Jurkat, Clone E6-1 (cell line): ENCODE measurements at regions not wholly inside any gene's neighbourhood (a gene's known extent, or its start where the extent isn't known, plus 50 kb on each side); places are given as distances from the start of the nearest gene placed in this dataset.
A peak's percentile ranks its signal among the peaks of the same experiment; 100 is the strongest.

Source experiments
- DNase-seq: peaks from one replicate; pipeline ENCODE4 v3.0.0-alpha.2; 2011; ENCODE audit warnings: low read depth, low spot score
- H3K4me3 ChIP-seq: 2 replicates; pipeline ENCODE4 v1.5.1; 2011; ENCODE audit warnings: mild to moderate bottlenecking, low read length, control low read depth, moderate library complexity

- H3K4me3 ChIP-seq = no peak overlapping the region
- DNase-seq = no peak
These were observed 342.7 kb upstream of the ADAMTS16 start for GRCh38 chr5:4797445-4797844.

GRCh38 chr5:4802044-4802443, 338.1 kb upstream of the ADAMTS16 start:
- no peak for DNase-seq

GRCh38 chr5:4804691-4805360, 335.3 kb upstream of the ADAMTS16 start:
- no peak overlapping the region for H3K4me3 ChIP-seq
- no peak for DNase-seq

More at GRCh38 chr5:4802044-4802443, 338.1 kb upstream of the ADAMTS16 start:
- no peak overlapping the region for H3K4me3 ChIP-seq

- H3K4me3 ChIP-seq = no peak overlapping the region
- no peak for DNase-seq
These were observed 325.1 kb upstream of the ADAMTS16 start for GRCh38 chr5:4815002-4815401.

GRCh38 chr5:4817767-4818166, 322.4 kb upstream of the ADAMTS16 start:
- no peak for DNase-seq
- H3K4me3 ChIP-seq = no peak overlapping the region

GRCh38 chr5:4831325-4831724, 308.8 kb upstream of the ADAMTS16 start:
- H3K4me3 ChIP-seq = no peak overlapping the region
- no peak for DNase-seq

GRCh38 chr5:4832471-4832870, 307.7 kb upstream of the ADAMTS16 start:
- no peak for DNase-seq
- no peak overlapping the region for H3K4me3 ChIP-seq

GRCh38 chr5:4833104-4833738, 306.9 kb upstream of the ADAMTS16 start:
- H3K4me3 ChIP-seq = no peak overlapping the region
- no peak for DNase-seq

- DNase-seq = no peak
- no peak overlapping the region for H3K4me3 ChIP-seq
These were observed 302.6 kb upstream of the ADAMTS16 start for GRCh38 chr5:4837489-4838058.

GRCh38 chr5:4845221-4845620, 294.9 kb upstream of the ADAMTS16 start:
- no peak for DNase-seq
- H3K4me3 ChIP-seq = no peak overlapping the region

- no peak for DNase-seq
- no peak overlapping the region for H3K4me3 ChIP-seq
These were observed 292.4 kb upstream of the ADAMTS16 start for GRCh38 chr5:4847766-4848165.

- no peak overlapping the region for H3K4me3 ChIP-seq
- DNase-seq = no peak
These were observed 285.1 kb upstream of the ADAMTS16 start for GRCh38 chr5:4855036-4855435.

GRCh38 chr5:4855880-4856279, 284.2 kb upstream of the ADAMTS16 start:
- H3K4me3 ChIP-seq = no peak overlapping the region
- no peak for DNase-seq

GRCh38 chr5:4857761-4858160, 282.4 kb upstream of the ADAMTS16 start:
- no peak overlapping the region for H3K4me3 ChIP-seq
- no peak for DNase-seq

- H3K4me3 ChIP-seq = no peak overlapping the region
- DNase-seq = no peak
These were observed 280.5 kb upstream of the ADAMTS16 start for GRCh38 chr5:4859500-4860235.

- H3K4me3 ChIP-seq = no peak overlapping the region
- DNase-seq = no peak
These were observed 279.5 kb upstream of the ADAMTS16 start for GRCh38 chr5:4860631-4861030.

- DNase-seq = peak; percentile 62
- no peak overlapping the region for H3K4me3 ChIP-seq
These were observed 277.6 kb upstream of the ADAMTS16 start for GRCh38 chr5:4862500-4862899.

GRCh38 chr5:4866131-4866659, 273.9 kb upstream of the ADAMTS16 start:
- H3K4me3 ChIP-seq = no peak overlapping the region
- no peak for DNase-seq

- DNase-seq = no peak
- H3K4me3 ChIP-seq = no peak overlapping the region
These were observed 273.3 kb upstream of the ADAMTS16 start for GRCh38 chr5:4866817-4867216.
